Thyroid gland (tissue), 4 donors: ENCODE measurements at regions not wholly inside any gene's neighbourhood (a gene's known extent, or its start where the extent isn't known, plus 50 kb on each side); places are given as distances from the start of the nearest gene placed in this dataset.

Experiments
- CTCF ChIP-seq, 6 experiments: fragments of 200-600 bp in 3 of 6; fragments of 450-650 bp in 3 of 6; sonication (generic) in 3 of 6; IDR thresholded peaks; one replicate each; pipeline ENCODE4 v1.5.1; 2016 to 2019; ENCODE audit warnings: antibody characterized with exemption in 6 of 6, mild to moderate bottlenecking in 2 of 6, inconsistent platforms in 1 of 6, moderate library complexity in 1 of 6
- POLR2A ChIP-seq, 2 donors: fragments of 450-650 bp; IDR thresholded peaks; one replicate each; pipeline ENCODE4 v1.6.1; 2017; ENCODE audit warnings: antibody characterized with exemption in 2 of 2, mild to moderate bottlenecking in 2 of 2, moderate library complexity in 1 of 2

GRCh38 chr6:109224107-109224875 lies 129.0 kb downstream of the CEP57L1 start:
- TF ChIP-seq CTCF (IDR thresholded peaks at IDR 0.05) = no peak
- TF ChIP-seq POLR2A (IDR thresholded peaks at IDR 0.05) = no peak
